ENCODE measurements at regions not wholly inside any gene's neighbourhood (a gene's known extent, or its start where the extent isn't known, plus 50 kb on each side); places are given as distances from the start of the nearest gene placed in this dataset.
"Not testable (repeated sequence)": the region's sequence is repeated elsewhere in the genome, so short reads cannot be mapped to it uniquely, and the experiment has no call there.

DNA sequence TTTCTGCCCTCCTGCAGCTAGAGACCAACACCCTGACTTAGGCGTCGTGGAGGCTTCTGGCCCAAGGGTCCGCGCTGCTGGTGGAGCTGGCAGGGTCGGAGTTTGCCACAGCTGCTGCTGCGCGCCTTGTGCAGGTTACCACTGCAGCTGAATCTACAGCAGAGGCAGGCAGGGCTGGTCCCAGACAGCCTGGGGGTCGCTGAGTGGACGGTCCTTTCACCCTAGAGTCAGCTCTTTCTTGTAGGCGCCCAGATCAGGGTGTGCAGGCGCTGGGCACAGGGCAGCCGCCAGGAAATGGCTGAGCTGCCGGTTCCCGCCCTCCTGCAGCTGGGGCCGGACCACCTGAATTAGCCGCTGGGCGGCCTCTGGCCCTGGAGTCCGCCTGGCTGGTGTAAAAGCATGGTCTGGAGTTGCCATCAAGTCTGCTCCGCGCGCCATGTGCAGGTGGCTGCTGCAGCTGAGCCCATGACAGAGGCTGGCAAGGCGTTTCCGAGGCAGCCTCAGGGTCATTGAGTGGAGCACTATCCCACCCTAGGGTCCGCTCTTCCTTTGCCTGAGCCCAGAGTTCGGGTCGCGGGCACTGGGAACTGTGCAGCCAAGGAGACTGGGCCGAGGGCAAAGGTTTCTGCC, 144.3 kb downstream of the CCDC74A start:
- Mint-ChIP-seq H3K9me3 (peaks cover 15% of the 10 kb centered on the region), H3K27me3 (ENCODE audit: low read depth) (peaks cover 40% of the 10 kb centered on the region)
- H3K4me3 Mint-ChIP-seq; H3K4me1 Mint-ChIP-seq; H3K27ac Mint-ChIP-seq; H3K36me3 Mint-ChIP-seq (ENCODE audit: low read depth): not testable (repeated sequence)

DNA sequence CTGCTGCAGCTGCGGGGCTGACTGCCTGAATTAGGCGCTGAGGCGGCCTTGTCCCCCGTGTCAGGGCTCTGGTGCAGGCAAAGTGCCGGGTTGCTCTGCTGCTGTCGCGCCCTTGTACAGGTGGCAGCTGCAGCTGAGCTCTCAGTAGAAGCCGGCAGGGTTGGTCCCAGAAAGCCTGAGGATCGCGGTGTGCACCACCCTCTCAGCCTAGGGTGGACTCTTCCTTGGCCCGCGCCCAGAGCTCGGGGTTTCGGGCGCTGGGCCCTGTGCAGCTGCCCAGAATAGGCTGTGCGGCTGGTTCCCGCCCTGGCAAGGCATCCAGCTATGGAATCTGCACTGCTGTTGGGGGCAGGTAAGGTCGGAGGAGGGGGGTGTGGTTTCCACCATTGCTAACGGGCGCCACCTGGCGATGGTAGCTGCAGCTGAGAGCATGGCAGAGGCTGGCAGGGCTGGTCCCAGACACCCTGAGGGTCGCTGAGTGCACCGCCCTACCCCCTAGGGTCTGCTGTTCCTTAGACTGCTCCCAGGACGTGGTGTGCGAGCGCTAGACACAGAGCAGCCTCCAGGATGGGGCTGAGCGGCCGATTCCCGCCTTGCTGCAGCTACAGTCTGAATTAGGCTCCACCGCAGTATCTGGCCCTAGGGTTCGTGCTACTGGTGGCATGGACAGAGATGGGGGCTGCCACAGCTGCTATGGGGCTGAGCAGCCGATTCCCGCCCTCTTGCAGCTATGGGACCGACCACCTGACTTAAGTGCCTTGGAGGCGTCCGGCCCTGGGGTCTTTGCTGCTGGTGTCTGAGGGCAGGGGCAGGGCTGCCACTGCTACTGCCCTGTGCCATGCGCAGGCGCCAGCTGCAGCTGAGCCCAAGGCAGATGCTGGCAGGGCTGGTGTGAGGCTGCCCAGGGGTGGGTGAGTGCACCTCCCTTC, 145.0 kb downstream of the CCDC74A start:
- not testable (repeated sequence) for H3K4me1 Mint-ChIP-seq; H3K36me3 Mint-ChIP-seq (ENCODE audit: low read depth); H3K27ac Mint-ChIP-seq
- H3K27me3 Mint-ChIP-seq (ENCODE audit: low read depth), result peaks cover 46% of the 10 kb centered on the region
- H3K4me3 Mint-ChIP-seq, result peak overlapping the region; percentile 56 to 73 (median 72)
- H3K9me3 Mint-ChIP-seq, result peaks cover 15% of the 10 kb centered on the region
- TF ChIP-seq, protein P1, sequence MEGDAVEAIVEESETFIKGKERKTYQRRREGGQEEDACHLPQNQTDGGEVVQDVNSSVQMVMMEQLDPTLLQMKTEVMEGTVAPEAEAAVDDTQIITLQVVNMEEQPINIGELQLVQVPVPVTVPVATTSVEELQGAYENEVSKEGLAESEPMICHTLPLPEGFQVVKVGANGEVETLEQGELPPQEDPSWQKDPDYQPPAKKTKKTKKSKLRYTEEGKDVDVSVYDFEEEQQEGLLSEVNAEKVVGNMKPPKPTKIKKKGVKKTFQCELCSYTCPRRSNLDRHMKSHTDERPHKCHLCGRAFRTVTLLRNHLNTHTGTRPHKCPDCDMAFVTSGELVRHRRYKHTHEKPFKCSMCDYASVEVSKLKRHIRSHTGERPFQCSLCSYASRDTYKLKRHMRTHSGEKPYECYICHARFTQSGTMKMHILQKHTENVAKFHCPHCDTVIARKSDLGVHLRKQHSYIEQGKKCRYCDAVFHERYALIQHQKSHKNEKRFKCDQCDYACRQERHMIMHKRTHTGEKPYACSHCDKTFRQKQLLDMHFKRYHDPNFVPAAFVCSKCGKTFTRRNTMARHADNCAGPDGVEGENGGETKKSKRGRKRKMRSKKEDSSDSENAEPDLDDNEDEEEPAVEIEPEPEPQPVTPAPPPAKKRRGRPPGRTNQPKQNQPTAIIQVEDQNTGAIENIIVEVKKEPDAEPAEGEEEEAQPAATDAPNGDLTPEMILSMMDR (IDR thresholded peaks at IDR 0.05; ENCODE audit: unreplicated experiment in 3 of 3), result peak; percentile 59 to 73 (median 60)

DNA sequence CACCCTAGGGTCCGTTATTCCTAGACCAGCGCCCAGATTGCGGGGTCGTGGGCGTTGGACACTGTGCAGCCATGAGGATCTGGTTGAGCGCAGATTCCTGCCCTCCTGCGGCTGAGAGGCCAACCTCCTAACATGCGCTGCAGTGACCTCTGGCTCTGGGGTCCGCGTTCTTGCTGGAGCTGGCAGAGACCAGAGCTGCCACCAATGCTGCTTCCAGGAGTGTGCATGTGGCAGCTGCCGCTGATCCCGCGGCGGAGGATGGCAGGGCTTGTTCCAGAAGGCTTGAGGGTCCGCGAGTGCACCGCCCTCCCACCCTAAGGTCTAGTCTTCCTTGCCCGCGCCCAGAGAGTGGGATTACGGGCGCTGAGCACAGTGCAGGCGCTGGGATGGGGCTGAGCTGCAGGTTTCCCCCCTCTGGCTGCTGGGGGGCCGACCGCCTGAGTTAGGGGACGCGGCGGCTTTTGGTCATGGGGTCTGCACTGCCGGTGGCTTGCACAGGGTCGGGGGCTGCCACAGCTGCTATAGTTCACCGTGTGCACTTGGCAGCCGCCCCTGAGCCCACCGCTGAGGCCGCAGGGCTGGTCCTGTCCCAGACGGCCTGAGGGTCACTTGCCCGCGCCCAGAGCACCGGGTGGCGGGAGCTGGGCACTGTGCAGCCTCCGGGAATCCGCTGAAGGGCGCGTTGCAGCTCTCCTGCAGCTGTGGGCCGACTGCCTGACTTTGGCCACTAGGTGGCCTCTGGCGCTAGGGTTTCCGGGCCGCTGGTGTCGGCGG, 145.9 kb downstream of the CCDC74A start:
- H3K4me3 Mint-ChIP-seq, result peak overlapping the region; percentile 65 to 73 (median 72)
- H3K4me1 Mint-ChIP-seq, result peaks cover 5% of the 10 kb centered on the region
- H3K36me3 Mint-ChIP-seq (ENCODE audit: low read depth), result no peaks in the 10 kb centered on the region
- peaks cover 46% of the 10 kb centered on the region for H3K27me3 Mint-ChIP-seq (ENCODE audit: low read depth)
- TF ChIP-seq, protein P1 (IDR thresholded peaks at IDR 0.05; ENCODE audit: unreplicated experiment in 3 of 3), result peak; percentile 92 to 95 (median 92)
- no peak overlapping the region for H3K27ac Mint-ChIP-seq
- H3K9me3 Mint-ChIP-seq, result peaks cover 11% of the 10 kb centered on the region

- H3K9me3 Mint-ChIP-seq, result peaks cover 6% of the 10 kb centered on the region
- no peaks in the 10 kb centered on the region for H3K36me3 Mint-ChIP-seq (ENCODE audit: low read depth)
- H3K4me3 Mint-ChIP-seq, result peak overlapping the region; percentile 65 to 73 (median 72)
- no peak overlapping the region for H3K27ac Mint-ChIP-seq
- peaks cover 5% of the 10 kb centered on the region for H3K4me1 Mint-ChIP-seq
- TF ChIP-seq, protein P1 (IDR thresholded peaks at IDR 0.05; ENCODE audit: unreplicated experiment in 3 of 3), result no peak
- H3K27me3 Mint-ChIP-seq (ENCODE audit: low read depth), result peaks cover 46% of the 10 kb centered on the region
Measured at GRCh38 chr2:131674174-131674507, 146.5 kb downstream of the CCDC74A start.

GRCh38 chr2:131681611-131682121, 154.0 kb downstream of the CCDC74A start:
- H3K27me3 Mint-ChIP-seq (ENCODE audit: low read depth); H3K9me3 Mint-ChIP-seq: not testable (repeated sequence)
- H3K36me3 Mint-ChIP-seq (ENCODE audit: low read depth), result peaks cover 15% of the 10 kb centered on the region
- H3K4me3 Mint-ChIP-seq, result peak overlapping the region; percentile 86 to 95 (median 93)
- H3K27ac Mint-ChIP-seq, result peak overlapping the region in 2 of 3 experiments; percentile 62 to 73
- peaks cover 22% of the 10 kb centered on the region for H3K4me1 Mint-ChIP-seq

GRCh38 chr2:131682122-131682944, 154.6 kb downstream of the CCDC74A start:
- Mint-ChIP-seq H3K36me3 (ENCODE audit: low read depth) (peaks cover 22% of the 10 kb centered on the region), H3K9me3 (no peaks in the 10 kb centered on the region), H3K4me1 (peaks cover 22% of the 10 kb centered on the region), H3K27me3 (ENCODE audit: low read depth) (peaks cover 2% of the 10 kb centered on the region), H3K4me3 (peak overlapping the region; percentile 86 to 95 (median 93)), H3K27ac (peak overlapping the region; percentile 62 to 90 (median 74))
- TF ChIP-seq, protein P1 (IDR thresholded peaks at IDR 0.05; ENCODE audit: unreplicated experiment in 3 of 3), result peak in 1 of 3 experiments; percentile 51

- H3K27me3 Mint-ChIP-seq (ENCODE audit: low read depth); H3K9me3 Mint-ChIP-seq: not testable (repeated sequence)
- H3K36me3 Mint-ChIP-seq (ENCODE audit: low read depth), result peaks cover 28% of the 10 kb centered on the region
- H3K27ac Mint-ChIP-seq, result peak overlapping the region in 2 of 3 experiments; percentile 57 to 67
- peak overlapping the region; percentile 86 to 95 (median 93) for H3K4me3 Mint-ChIP-seq
- peaks cover 22% of the 10 kb centered on the region for H3K4me1 Mint-ChIP-seq
Measured at GRCh38 chr2:131682945-131683330, 155.2 kb downstream of the CCDC74A start.

- not testable (repeated sequence) for H3K27me3 Mint-ChIP-seq (ENCODE audit: low read depth); H3K9me3 Mint-ChIP-seq; H3K27ac Mint-ChIP-seq
- Mint-ChIP-seq H3K36me3 (ENCODE audit: low read depth) (peaks cover 44% of the 10 kb centered on the region), H3K4me3 (peak overlapping the region; percentile 80 to 93 (median 86)), H3K4me1 (peaks cover 22% of the 10 kb centered on the region)
Measured at GRCh38 chr2:131684631-131685316, 157.1 kb downstream of the CCDC74A start.

Data from nephron (organoid).